HCT116 (cell line): ENCODE measurements at regions not wholly inside any gene's neighbourhood (a gene's known extent, or its start where the extent isn't known, plus 50 kb on each side); places are given as distances from the start of the nearest gene placed in this dataset.

Source experiments
- ATAC-seq: fragments of 200-7000 bp; cut with Tn5 transposase; 2 replicates; pipeline ENCODE4 v1.9.1; 2020; ENCODE audit warnings: mild to moderate bottlenecking, moderate library complexity
- BruUV-seq: library from RNA; stranded (reverse); fragments of 400-500 nt; replicated peaks from 2 replicates; lab custom pipeline; 2021; lab: Mats Ljungman, UMichigan
- CTCF ChIA-PET: fragments of 300-600 bp; sonication (Branson Sonifier 250); formaldehyde crosslinking; loops from one replicate; lab custom pipeline; 2021; ENCODE audit warnings: antibody characterized with exemption; lab: Charles Lee
- POLR2A ChIA-PET: fragments of 300-600, 350-600 bp; sonication (Branson Sonifier 250); formaldehyde crosslinking; loops from one replicate; lab custom pipeline; 2021; ENCODE audit warnings: antibody characterized with exemption; lab: Charles Lee
- RAD21 ChIA-PET, 2 experiments: fragments of 300-600 bp; sonication (Branson Sonifier 250); formaldehyde crosslinking; loops; one replicate each; lab custom pipeline; 2023; ENCODE audit warnings: low total read pairs in 2 of 2; ENCODE audit not compliant: uncharacterized antibody in 2 of 2, unreplicated experiment in 2 of 2, low non-redundant PET in 1 of 2; lab: Charles Lee
- DNase-seq: peaks from one replicate; pipeline ENCODE4 v3.0.0-alpha.2; 2010; ENCODE audit warnings: low read depth, low spot score
- H2AFZ ChIP-seq: fragments of 200-600 bp; shearing (Covaris generic), sonication (generic); 2 replicates; pipeline ENCODE4 v1.6.1; 2017; ENCODE audit warnings: low read depth, mixed run types, mixed read lengths, antibody characterized with exemption, low read length; ENCODE audit not compliant: poor library complexity, severe bottlenecking
- H3K27ac ChIP-seq: 2 replicates; pipeline ENCODE4 v1.5.1; 2012; ENCODE audit warnings: low read depth, low read length
- H3K27me3 ChIP-seq: fragments of 200-600 bp; sonication (generic); 2 replicates; pipeline ENCODE4 v1.6.1; 2016; ENCODE audit warnings: mixed run types, low read length, mixed read lengths; ENCODE audit not compliant: insufficient read depth
- H3K36me3 ChIP-seq, 2 experiments: fragments of 200-500 bp in 1 of 2; fragments of 200-600 bp in 1 of 2; sonication (Bioruptor generic) in 1 of 2; sonication (generic) in 1 of 2; 2 replicates each; pipeline versions ENCODE4 v1.5.1 to v1.6.1; 2014 to 2016; ENCODE audit warnings: low read length in 2 of 2, inconsistent platforms in 1 of 2, mixed read lengths in 1 of 2, mixed run types in 1 of 2; ENCODE audit not compliant: insufficient read depth in 2 of 2, control insufficient read depth in 1 of 2
- H3K4me1 ChIP-seq, 2 experiments: fragments of 200-600 bp in 1 of 2; sonication (generic) in 1 of 2; 2 replicates each; pipeline versions ENCODE4 v1.5.1 to v1.6.1; 2012 to 2017; ENCODE audit warnings: low read length in 2 of 2, inconsistent platforms in 1 of 2, mild to moderate bottlenecking in 1 of 2, mixed read lengths in 1 of 2, mixed run types in 1 of 2, moderate library complexity in 1 of 2; ENCODE audit not compliant: insufficient read depth in 2 of 2, control insufficient read depth in 1 of 2
- H3K4me2 ChIP-seq: fragments of 200-600 bp; sonication (generic); 2 replicates; pipeline ENCODE4 v1.6.1; 2017; ENCODE audit warnings: mixed run types, low read length, mixed read lengths
- H3K4me3 ChIP-seq, 2 experiments: fragments of 200-600 bp in 1 of 2; sonication (generic) in 1 of 2; replicated peaks in 1 of 2; 2 replicates each; pipeline ENCODE4 v1.5.1; 2011 to 2016; ENCODE audit warnings: low read length in 2 of 2, control low read depth in 1 of 2, low read depth in 1 of 2, mild to moderate bottlenecking in 1 of 2, mixed read lengths in 1 of 2, mixed run types in 1 of 2
- H3K79me2 ChIP-seq: fragments of 200-600 bp; sonication (generic); 2 replicates; pipeline ENCODE4 v1.6.1; 2017; ENCODE audit warnings: mild to moderate bottlenecking, mixed run types, low read length, moderate library complexity, mixed read lengths; ENCODE audit not compliant: insufficient read depth
- H3K9ac ChIP-seq: fragments of 200-600 bp; sonication (generic); 2 replicates; pipeline ENCODE4 v1.6.1; 2016; ENCODE audit warnings: low read length, mixed read lengths
- H3K9me2 ChIP-seq: fragments of 200-600 bp; sonication (generic), shearing (Covaris generic); 2 replicates; pipeline ENCODE4 v1.6.1; 2017; ENCODE audit warnings: mixed run types, mild to moderate bottlenecking, moderate library complexity; ENCODE audit not compliant: insufficient read depth
- H3K9me3 ChIP-seq, 2 experiments: fragments of 200-500 bp in 1 of 2; fragments of 200-600 bp in 1 of 2; sonication (Bioruptor generic) in 1 of 2; sonication (generic) in 1 of 2; 2 replicates each; pipeline ENCODE4 v1.6.1; 2014 to 2017; ENCODE audit warnings: low read length in 2 of 2, mixed read lengths in 2 of 2, inconsistent platforms in 1 of 2, low read depth in 1 of 2, mild to moderate bottlenecking in 1 of 2, mixed run types in 1 of 2, moderate library complexity in 1 of 2; ENCODE audit not compliant: control insufficient read depth in 1 of 2, insufficient read depth in 1 of 2
- H4K20me1 ChIP-seq: fragments of 200-600 bp; sonication (generic), shearing (Covaris generic); 2 replicates; pipeline ENCODE4 v1.6.1; 2017; ENCODE audit warnings: mixed run types, mild to moderate bottlenecking, moderate library complexity; ENCODE audit not compliant: insufficient read depth
- FOSL1 ChIP-seq: IDR thresholded peaks from 2 replicates; pipeline ENCODE4 v1.6.1; 2012; ENCODE audit warnings: low read depth
- SP1 ChIP-seq: IDR thresholded peaks from 2 replicates; pipeline ENCODE4 v1.6.1; 2012; ENCODE audit warnings: low read depth
- intact Hi-C: fragments of 100-400 bp; cut with micrococcal nuclease; formaldehyde crosslinking; loops from 2 replicates; pipeline ENCODE4 v1.10.0; 2022
- TF ChIP-seq, protein P1 (sequence below): IDR thresholded peaks from 2 replicates; pipeline ENCODE4 v1.6.1; 2012

DNA sequence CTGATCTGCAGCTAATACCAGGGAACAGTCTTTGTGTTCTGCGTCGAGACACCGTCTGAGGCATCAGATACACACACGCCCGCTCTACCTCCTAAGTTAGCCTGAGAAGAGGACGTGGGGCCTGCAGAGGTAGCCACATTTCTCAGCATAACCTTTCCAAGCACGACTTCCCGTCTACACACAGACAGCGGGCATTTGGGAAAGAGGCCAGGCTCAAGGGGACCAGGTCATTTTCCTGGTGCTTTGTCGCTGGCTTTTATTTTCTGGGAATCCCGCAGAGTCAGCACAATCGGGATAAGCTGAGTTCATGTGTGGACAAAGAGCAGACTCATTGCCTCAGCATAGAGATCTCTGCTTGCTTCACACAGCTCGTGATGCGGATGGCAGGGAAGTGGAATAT, 72.5 kb upstream of the SMYD2 start:
- no peak for ATAC-seq
- DNase-seq, result no peak
- POLR2A ChIA-PET, result no interaction called here
- Histone ChIP-seq H3K4me3 (no peak overlapping the region), H3K79me2 (no peaks in the 10 kb centered on the region), H3K27me3 (0 out of 2 replicates have a peak, but pooled peaks cover 3% of the 10 kb centered on the region), H3K9ac (no peak overlapping the region), H3K4me2 (no peak overlapping the region), H3K4me1 (no peaks in the 10 kb centered on the region), H3K27ac (no peak overlapping the region), H4K20me1 (no peaks in the 10 kb centered on the region), H3K36me3 (no peaks in the 10 kb centered on the region), H3K9me3 (no peaks in the 10 kb centered on the region), H3K9me2 (no peaks in the 10 kb centered on the region), H2AFZ (no peak overlapping the region)
- RAD21 ChIA-PET, result no interaction called here
- intact Hi-C loops, result no loop called here
- CTCF ChIA-PET, result interaction anchor here (1.3 kb wide), 1 partner anchor 120 kb away, joined by 3 read pairs; no protein-coding TSS in a partner anchor
- no peak for TF ChIP-seq SP1
- no TSS peak for BruUV-seq

DNA sequence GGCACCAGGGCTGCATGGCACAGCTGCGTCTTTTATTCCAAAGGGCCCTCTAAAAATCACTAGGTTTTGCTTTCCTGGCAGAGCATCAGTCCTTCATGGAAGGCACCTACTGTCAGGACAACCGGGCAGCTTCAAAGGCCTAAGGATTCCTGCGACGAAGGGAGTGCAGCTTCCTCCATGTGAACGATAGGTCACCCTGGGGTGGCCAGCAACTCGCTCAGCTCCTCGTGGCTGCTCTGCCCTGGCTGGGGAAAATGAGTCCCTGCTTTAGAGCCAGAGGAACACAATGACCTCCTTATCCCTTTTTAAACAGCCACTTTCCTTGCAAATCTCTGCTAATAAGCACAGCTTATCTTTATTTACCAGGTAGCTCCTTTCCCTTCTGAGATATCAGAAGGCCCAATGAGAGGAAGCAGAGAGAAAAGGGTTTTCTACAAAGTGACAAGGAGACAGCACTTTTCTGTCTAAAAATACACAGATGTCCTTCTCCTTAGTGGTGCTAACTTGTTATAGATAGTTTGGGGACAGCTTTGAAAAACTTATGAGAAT, 71.6 kb upstream of the SMYD2 start:
- no TSS peak for BruUV-seq
- TF ChIP-seq FOSL1, result no peak
- TF ChIP-seq, protein P1, sequence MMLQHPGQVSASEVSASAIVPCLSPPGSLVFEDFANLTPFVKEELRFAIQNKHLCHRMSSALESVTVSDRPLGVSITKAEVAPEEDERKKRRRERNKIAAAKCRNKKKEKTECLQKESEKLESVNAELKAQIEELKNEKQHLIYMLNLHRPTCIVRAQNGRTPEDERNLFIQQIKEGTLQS, result no peak
- TF ChIP-seq, all 23 proteins: peak for 0
- Histone ChIP-seq H3K4me3 (no peak overlapping the region), H3K27ac (no peak overlapping the region), H3K27me3 (0 out of 2 replicates have a peak, but pooled peaks cover 3% of the 10 kb centered on the region), H3K4me2 (no peak overlapping the region), H3K9ac (no peak overlapping the region), H2AFZ (no peak overlapping the region), H3K9me2 (no peaks in the 10 kb centered on the region), H4K20me1 (no peaks in the 10 kb centered on the region), H3K36me3 (no peaks in the 10 kb centered on the region), H3K9me3 (no peaks in the 10 kb centered on the region), H3K79me2 (no peaks in the 10 kb centered on the region), H3K4me1 (peaks cover 0 to 3% of the 10 kb centered on the region in 2 experiments; a peak in 1 of 4 replicates)
- POLR2A ChIA-PET, result no interaction called here
- intact Hi-C loops, result no loop called here
- ATAC-seq (no peak), DNase-seq (no peak)
- CTCF ChIA-PET, result interaction anchor here (1.0 to 1.2 kb wide), 2 partner anchors 123 to 124 kb away, joined by 3 to 4 read pairs; no protein-coding TSS in a partner anchor
- RAD21 ChIA-PET, result no interaction called here
